ENCODE measurements at regions not wholly inside any gene's neighbourhood (a gene's known extent, or its start where the extent isn't known, plus 50 kb on each side); places are given as distances from the start of the nearest gene placed in this dataset.

DNA sequence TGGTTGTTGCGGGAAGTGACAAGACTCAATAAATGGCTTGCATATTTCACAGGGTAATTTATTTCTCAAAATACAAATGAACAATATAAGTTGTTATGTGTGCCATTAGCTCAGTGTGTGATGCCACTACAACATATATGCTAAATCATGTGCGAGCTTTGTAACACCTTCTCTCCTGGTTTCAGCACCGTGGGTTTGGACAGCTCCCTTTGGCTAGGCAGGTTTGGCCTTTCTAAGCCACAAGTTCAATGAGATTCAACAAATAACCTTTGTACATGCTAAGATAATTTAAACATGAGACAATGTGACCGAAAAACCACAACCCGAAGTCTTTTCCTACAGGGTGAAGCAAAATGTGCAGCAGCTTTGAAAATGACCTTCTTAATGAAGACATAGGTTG, 563.9 kb downstream of the TMEM114 start:
- TF ChIP-seq, protein P1, sequence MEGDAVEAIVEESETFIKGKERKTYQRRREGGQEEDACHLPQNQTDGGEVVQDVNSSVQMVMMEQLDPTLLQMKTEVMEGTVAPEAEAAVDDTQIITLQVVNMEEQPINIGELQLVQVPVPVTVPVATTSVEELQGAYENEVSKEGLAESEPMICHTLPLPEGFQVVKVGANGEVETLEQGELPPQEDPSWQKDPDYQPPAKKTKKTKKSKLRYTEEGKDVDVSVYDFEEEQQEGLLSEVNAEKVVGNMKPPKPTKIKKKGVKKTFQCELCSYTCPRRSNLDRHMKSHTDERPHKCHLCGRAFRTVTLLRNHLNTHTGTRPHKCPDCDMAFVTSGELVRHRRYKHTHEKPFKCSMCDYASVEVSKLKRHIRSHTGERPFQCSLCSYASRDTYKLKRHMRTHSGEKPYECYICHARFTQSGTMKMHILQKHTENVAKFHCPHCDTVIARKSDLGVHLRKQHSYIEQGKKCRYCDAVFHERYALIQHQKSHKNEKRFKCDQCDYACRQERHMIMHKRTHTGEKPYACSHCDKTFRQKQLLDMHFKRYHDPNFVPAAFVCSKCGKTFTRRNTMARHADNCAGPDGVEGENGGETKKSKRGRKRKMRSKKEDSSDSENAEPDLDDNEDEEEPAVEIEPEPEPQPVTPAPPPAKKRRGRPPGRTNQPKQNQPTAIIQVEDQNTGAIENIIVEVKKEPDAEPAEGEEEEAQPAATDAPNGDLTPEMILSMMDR (IDR thresholded peaks at IDR 0.05) = no peak
- TF ChIP-seq POLR2A (IDR thresholded peaks at IDR 0.05) = no peak

Measured in ovary (tissue), 3 donors.